Loucy (cell line): ENCODE measurements at regions not wholly inside any gene's neighbourhood (a gene's known extent, or its start where the extent isn't known, plus 50 kb on each side); places are given as distances from the start of the nearest gene placed in this dataset.

Source experiments
- EZH2phosphoT487 ChIP-seq: fragments of 200-600 bp; IDR thresholded peaks from 2 replicates; pipeline ENCODE4 v1.6.1; 2018; ENCODE audit warnings: antibody characterized with exemption, mild to moderate bottlenecking, moderate library complexity, borderline replicate concordance
- TF ChIP-seq, protein P1 (sequence below): fragments of 200-600 bp; sonication (generic); conservative IDR thresholded peaks from 2 replicates; pipeline ENCODE4 v1.5.1; 2014; ENCODE audit warnings: mild to moderate bottlenecking, antibody characterized with exemption, low read length

- TF ChIP-seq, protein P1, sequence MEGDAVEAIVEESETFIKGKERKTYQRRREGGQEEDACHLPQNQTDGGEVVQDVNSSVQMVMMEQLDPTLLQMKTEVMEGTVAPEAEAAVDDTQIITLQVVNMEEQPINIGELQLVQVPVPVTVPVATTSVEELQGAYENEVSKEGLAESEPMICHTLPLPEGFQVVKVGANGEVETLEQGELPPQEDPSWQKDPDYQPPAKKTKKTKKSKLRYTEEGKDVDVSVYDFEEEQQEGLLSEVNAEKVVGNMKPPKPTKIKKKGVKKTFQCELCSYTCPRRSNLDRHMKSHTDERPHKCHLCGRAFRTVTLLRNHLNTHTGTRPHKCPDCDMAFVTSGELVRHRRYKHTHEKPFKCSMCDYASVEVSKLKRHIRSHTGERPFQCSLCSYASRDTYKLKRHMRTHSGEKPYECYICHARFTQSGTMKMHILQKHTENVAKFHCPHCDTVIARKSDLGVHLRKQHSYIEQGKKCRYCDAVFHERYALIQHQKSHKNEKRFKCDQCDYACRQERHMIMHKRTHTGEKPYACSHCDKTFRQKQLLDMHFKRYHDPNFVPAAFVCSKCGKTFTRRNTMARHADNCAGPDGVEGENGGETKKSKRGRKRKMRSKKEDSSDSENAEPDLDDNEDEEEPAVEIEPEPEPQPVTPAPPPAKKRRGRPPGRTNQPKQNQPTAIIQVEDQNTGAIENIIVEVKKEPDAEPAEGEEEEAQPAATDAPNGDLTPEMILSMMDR: no peak
- no peak for TF ChIP-seq EZH2phosphoT487
Measured at GRCh38 chr2:164389411-164389810, 231.9 kb downstream of the GRB14 start.
